Psoas muscle (tissue), 7 donors: ENCODE measurements at regions not wholly inside any gene's neighbourhood (a gene's known extent, or its start where the extent isn't known, plus 50 kb on each side); places are given as distances from the start of the nearest gene placed in this dataset.

Source experiments
- ATAC-seq, 4 donors: fragments of 200-7000 bp; cut with Tn5 transposase; one replicate each; pipeline ENCODE4 v1.9.1; 2020; ENCODE audit warnings: moderate library complexity in 3 of 4, mild to moderate bottlenecking in 2 of 4
- DNase-seq, 2 donors: peaks; one replicate each; pipeline ENCODE4 v3.0.0-alpha.2; 2020
- H3K27ac ChIP-seq: fragments of 200-600 bp; one replicate; pipeline ENCODE4 v1.8.0; 2022
- H3K27me3 ChIP-seq, 3 donors: fragments of 200-600 bp in 1 of 3; one replicate each; pipeline versions ENCODE4 v1.6.1 to v1.8.0; 2013 to 2022; ENCODE audit warnings: low read length in 2 of 3, mild to moderate bottlenecking in 2 of 3, moderate library complexity in 1 of 3; ENCODE audit not compliant: insufficient read depth in 3 of 3
- H3K36me3 ChIP-seq, 2 donors: fragments of 200-600 bp in 1 of 2; one replicate each; pipeline versions ENCODE4 v1.6.1 to v1.8.0; 2013 to 2022; ENCODE audit warnings: low read depth in 1 of 2, mild to moderate bottlenecking in 1 of 2, moderate library complexity in 1 of 2; ENCODE audit not compliant: insufficient read depth in 1 of 2
- H3K4me1 ChIP-seq: fragments of 200-600 bp; one replicate; pipeline ENCODE4 v1.8.0; 2022
- H3K4me3 ChIP-seq: fragments of 200-600 bp; one replicate; pipeline ENCODE4 v1.8.0; 2022; ENCODE audit warnings: mild to moderate bottlenecking
- H3K9me3 ChIP-seq: fragments of 200-600 bp; one replicate; pipeline ENCODE4 v1.8.0; 2022
- WGBS, 3 donors: extraction: QIAGEN DNeasy Blood & Tissue Kit; methylation state at CpG; one replicate each; pipeline versions ENCODE4 v1.1.6 to v1.1.7; 2013; 5-methylcytosine and 5-hydroxymethylcytosine counted together
- intact Hi-C, 2 donors: fragments of 100-400 bp; cut with DNase I; formaldehyde crosslinking; loops; one replicate each; pipeline versions ENCODE4 v1.11.0 to v1.14.2; 2022
- TF ChIP-seq, protein P1 (sequence below): fragments of 200-600 bp; IDR thresholded peaks from one replicate; pipeline ENCODE4 v1.8.0; 2022; ENCODE audit warnings: antibody characterized with exemption
- donor health status: healthy with polysubstance abuse.
- donor health status: DM: no; HTN: no; CAD: no; lungs with moderate emphysema.
- donor health status: Bipolar disorder and iron deficiency.
- donor health status: healthy.
- donor health status: DM: yes; HTN: yes; CAD: no.
- donor health status: DM: no; HTN: no; CAD: no.
- donor health status: DM: yes; HTN: yes; CAD: no.

DNA sequence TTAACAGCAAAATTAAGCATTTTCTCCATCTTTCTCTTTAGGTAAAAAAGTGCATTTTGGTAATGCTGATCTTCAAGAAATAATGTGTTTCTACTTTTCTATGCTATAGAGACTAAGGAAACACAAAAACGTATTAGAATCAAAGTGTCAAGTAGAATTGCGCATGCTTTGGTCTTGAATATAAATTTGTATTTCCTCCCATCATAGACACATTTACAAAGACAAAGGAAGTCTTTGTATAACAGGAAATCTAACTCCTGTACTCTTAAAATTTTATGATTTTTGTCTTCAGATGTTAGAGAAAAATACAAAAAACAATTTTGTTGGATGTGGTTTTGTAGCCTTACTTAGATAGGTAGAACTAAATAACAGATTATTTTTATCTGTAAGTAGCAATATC, 1299.4 kb downstream of the NCAM2 start:
- ATAC-seq: no peak
- no peaks in the 10 kb centered on the region for H3K36me3 ChIP-seq
- TF ChIP-seq, protein P1, sequence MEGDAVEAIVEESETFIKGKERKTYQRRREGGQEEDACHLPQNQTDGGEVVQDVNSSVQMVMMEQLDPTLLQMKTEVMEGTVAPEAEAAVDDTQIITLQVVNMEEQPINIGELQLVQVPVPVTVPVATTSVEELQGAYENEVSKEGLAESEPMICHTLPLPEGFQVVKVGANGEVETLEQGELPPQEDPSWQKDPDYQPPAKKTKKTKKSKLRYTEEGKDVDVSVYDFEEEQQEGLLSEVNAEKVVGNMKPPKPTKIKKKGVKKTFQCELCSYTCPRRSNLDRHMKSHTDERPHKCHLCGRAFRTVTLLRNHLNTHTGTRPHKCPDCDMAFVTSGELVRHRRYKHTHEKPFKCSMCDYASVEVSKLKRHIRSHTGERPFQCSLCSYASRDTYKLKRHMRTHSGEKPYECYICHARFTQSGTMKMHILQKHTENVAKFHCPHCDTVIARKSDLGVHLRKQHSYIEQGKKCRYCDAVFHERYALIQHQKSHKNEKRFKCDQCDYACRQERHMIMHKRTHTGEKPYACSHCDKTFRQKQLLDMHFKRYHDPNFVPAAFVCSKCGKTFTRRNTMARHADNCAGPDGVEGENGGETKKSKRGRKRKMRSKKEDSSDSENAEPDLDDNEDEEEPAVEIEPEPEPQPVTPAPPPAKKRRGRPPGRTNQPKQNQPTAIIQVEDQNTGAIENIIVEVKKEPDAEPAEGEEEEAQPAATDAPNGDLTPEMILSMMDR: no peak
- 61 to 74% (median 70%) methylated on average over 2 of the region's 2 CpGs for WGBS, 3 donors
- H3K27me3 ChIP-seq: no peaks in the 10 kb centered on the region
- no peak for DNase-seq
- H3K9me3 ChIP-seq: no peaks in the 10 kb centered on the region
- intact Hi-C loops: no loop called here
- no peaks in the 10 kb centered on the region for H3K4me1 ChIP-seq
- H3K27ac ChIP-seq: no peak overlapping the region
- no peak overlapping the region for H3K4me3 ChIP-seq

DNA sequence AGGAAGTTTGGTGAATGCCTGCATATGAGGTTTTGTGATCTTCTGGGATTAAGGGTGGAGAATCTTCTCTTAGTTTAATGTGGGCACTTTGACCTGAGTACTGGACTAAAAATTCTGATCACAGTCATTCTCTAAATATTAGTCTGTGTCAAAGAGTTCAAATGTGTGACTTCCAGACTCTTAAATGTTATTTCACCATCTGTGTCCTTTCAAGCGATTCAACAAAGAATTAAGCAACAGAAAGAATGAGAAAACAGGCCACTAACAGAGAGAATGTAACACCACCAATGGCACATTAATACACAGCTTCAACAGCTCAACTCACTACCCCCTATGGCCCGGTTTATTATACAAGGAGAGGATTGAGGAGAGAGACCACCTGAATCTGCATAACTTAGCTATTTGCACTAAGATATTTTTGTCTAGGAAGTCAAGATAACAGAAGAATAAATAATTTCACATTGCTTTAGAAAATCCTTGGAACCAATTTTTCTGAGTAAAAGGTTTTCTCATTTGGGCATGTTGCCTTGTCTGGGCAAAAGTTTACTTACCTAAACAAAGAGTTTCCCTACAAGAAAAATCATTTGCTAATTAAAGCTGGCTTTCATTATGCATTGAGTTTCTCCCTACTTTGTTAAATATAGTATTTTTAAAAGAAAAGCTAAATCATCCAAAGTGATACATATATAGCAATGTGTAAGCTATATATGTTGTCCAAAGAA, 1313.7 kb downstream of the NCAM2 start:
- ATAC-seq: no peak
- Histone ChIP-seq H3K4me3 (no peak overlapping the region), H3K36me3 (no peaks in the 10 kb centered on the region), H3K27ac (no peak overlapping the region), H3K4me1 (no peaks in the 10 kb centered on the region), H3K9me3 (no peaks in the 10 kb centered on the region), H3K27me3 (no peaks in the 10 kb centered on the region)
- TF ChIP-seq, protein P1: no peak
- intact Hi-C loops: no loop called here
- no peak for DNase-seq
- 73 to 85% (median 84%) methylated on average over 2 of the region's 2 CpGs for WGBS, 3 donors

- DNase-seq: no peak
- Histone ChIP-seq H3K4me3 (no peak overlapping the region), H3K27ac (no peak overlapping the region), H3K4me1 (no peaks in the 10 kb centered on the region), H3K9me3 (no peaks in the 10 kb centered on the region), H3K27me3 (no peaks in the 10 kb centered on the region), H3K36me3 (no peaks in the 10 kb centered on the region)
- TF ChIP-seq, protein P1: no peak
- WGBS, 3 donors: 62 to 83% (median 69%) methylated on average over 1 of the region's 1 CpG
- intact Hi-C loops: no loop called here
- no peak for ATAC-seq
Observed at GRCh38 chr21:22314963-22315362, 1316.8 kb downstream of the NCAM2 start.

DNA sequence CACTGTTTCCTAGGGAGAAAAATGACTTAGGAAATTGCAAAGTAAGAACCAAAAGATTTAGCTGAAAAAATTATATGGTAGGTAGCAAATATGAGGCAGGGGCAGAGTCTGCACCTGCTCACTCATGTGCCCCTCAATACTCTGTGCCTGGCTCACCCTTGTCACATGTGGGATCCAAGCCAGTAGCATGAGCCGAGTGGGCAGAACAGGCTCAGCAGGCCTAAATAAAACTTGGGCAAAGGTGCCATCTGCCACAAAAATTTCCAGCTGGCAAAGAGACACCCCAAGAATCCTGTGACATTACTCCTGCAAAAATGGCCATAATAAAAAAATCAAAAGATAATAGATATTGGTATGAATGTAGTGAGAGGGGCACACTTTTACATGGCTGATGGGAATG, 1321.2 kb downstream of the NCAM2 start:
- TF ChIP-seq, protein P1: no peak
- intact Hi-C loops: no loop called here
- H3K9me3 ChIP-seq: no peaks in the 10 kb centered on the region
- H3K27ac ChIP-seq: no peak overlapping the region
- H3K4me1 ChIP-seq: no peaks in the 10 kb centered on the region
- no peaks in the 10 kb centered on the region for H3K27me3 ChIP-seq
- ATAC-seq (no peak), DNase-seq (no peak)
- H3K4me3 ChIP-seq: no peak overlapping the region
- WGBS, 3 donors: 32 to 71% (median 57%) methylated on average over 1 of the region's 1 CpG
- no peaks in the 10 kb centered on the region for H3K36me3 ChIP-seq

GRCh38 chr21:22342889-22343288, 1344.7 kb downstream of the NCAM2 start:
- intact Hi-C loops: no loop called here
- DNase-seq (no peak), ATAC-seq (no peak)
- Histone ChIP-seq H3K36me3 (no peaks in the 10 kb centered on the region), H3K9me3 (no peaks in the 10 kb centered on the region), H3K4me1 (no peaks in the 10 kb centered on the region), H3K27ac (no peak overlapping the region), H3K4me3 (no peak overlapping the region), H3K27me3 (no peaks in the 10 kb centered on the region)
- 27 to 38% (median 30%) methylated on average over 1 of the region's 1 CpG for WGBS, 3 donors
- TF ChIP-seq, protein P1: no peak
